ENCODE measurements at regions not wholly inside any gene's neighbourhood (a gene's known extent, or its start where the extent isn't known, plus 50 kb on each side); places are given as distances from the start of the nearest gene placed in this dataset.

GRCh38 chr3:168223085-168223484, 127.4 kb upstream of the GOLIM4 start:
- no peak for FAIRE-seq
- no peaks in the 10 kb centered on the region for H3K9me1 ChIP-seq (ENCODE audit: control insufficient read depth, extremely low read depth, insufficient read depth, low read length)
- H3K9me3 ChIP-seq (ENCODE audit: control insufficient read depth, low read depth, low read length) = no peaks in the 10 kb centered on the region
- H3K9ac ChIP-seq (ENCODE audit: control insufficient read depth, extremely low read depth, insufficient read depth, low read length) = no peak overlapping the region
- H3K27me3 ChIP-seq (ENCODE audit: control insufficient read depth, extremely low read depth, insufficient read depth, low read length) = no peaks in the 10 kb centered on the region
- no peak overlapping the region for H3K4me3 ChIP-seq (ENCODE audit: control insufficient read depth in 2 of 3, extremely low read depth in 1 of 3, insufficient read depth in 2 of 3, low read depth in 1 of 3, low read length in 3 of 3)
- H3K36me3 ChIP-seq (ENCODE audit: control insufficient read depth in 2 of 2, extremely low read depth in 1 of 2, insufficient read depth in 2 of 2, low read length in 2 of 2) = no peaks in the 10 kb centered on the region
- no peak overlapping the region for H2AFZ ChIP-seq (ENCODE audit: control insufficient read depth, low read length)
- no peaks in the 10 kb centered on the region for H4K20me1 ChIP-seq (ENCODE audit: control insufficient read depth, extremely low read depth, insufficient read depth, low read length)
- H3K27ac ChIP-seq (ENCODE audit: control insufficient read depth, insufficient read depth, low read length) = no peak overlapping the region
- H3K79me2 ChIP-seq (ENCODE audit: control insufficient read depth, insufficient read depth, low read length) = no peaks in the 10 kb centered on the region
- TF ChIP-seq EZH2 (IDR thresholded peaks at IDR 0.05; ENCODE audit: low read length) (no peak), CTCF (optimal IDR thresholded peaks at IDR 0.05 in 1 of 3, IDR thresholded peaks at IDR 0.05 in 1 of 3, conservative IDR thresholded peaks at IDR 0.05 in 1 of 3; ENCODE audit: extremely low read depth in 1 of 3, insufficient read depth in 2 of 3, low read length in 3 of 3) (no peak)
- no peaks in the 10 kb centered on the region for H3K4me1 ChIP-seq (ENCODE audit: control insufficient read depth, extremely low read depth, insufficient read depth, low read length)
- dilution Hi-C loops (cut with MboI; ENCODE audit: extremely low pct_ligation_motif_present, low sequenced_read_pairs) = no loop called here
- no peak overlapping the region for H3K4me2 ChIP-seq (ENCODE audit: control insufficient read depth, extremely low read depth, insufficient read depth, low read depth, low read length)
- DNase-seq (ENCODE audit: low read depth, low spot score) = no peak

GRCh38 chr3:168220556-168220955, 124.8 kb upstream of the GOLIM4 start:
- H3K9me1 ChIP-seq (ENCODE audit: control insufficient read depth, extremely low read depth, insufficient read depth, low read length) = no peaks in the 10 kb centered on the region
- H3K4me3 ChIP-seq (ENCODE audit: control insufficient read depth in 2 of 3, extremely low read depth in 1 of 3, insufficient read depth in 2 of 3, low read depth in 1 of 3, low read length in 3 of 3) = no peak overlapping the region
- H3K27me3 ChIP-seq (ENCODE audit: control insufficient read depth, extremely low read depth, insufficient read depth, low read length) = no peaks in the 10 kb centered on the region
- H3K79me2 ChIP-seq (ENCODE audit: control insufficient read depth, insufficient read depth, low read length) = no peaks in the 10 kb centered on the region
- no peaks in the 10 kb centered on the region for H3K36me3 ChIP-seq (ENCODE audit: control insufficient read depth in 2 of 2, extremely low read depth in 1 of 2, insufficient read depth in 2 of 2, low read length in 2 of 2)
- TF ChIP-seq CTCF (optimal IDR thresholded peaks at IDR 0.05 in 1 of 3, IDR thresholded peaks at IDR 0.05 in 1 of 3, conservative IDR thresholded peaks at IDR 0.05 in 1 of 3; ENCODE audit: extremely low read depth in 1 of 3, insufficient read depth in 2 of 3, low read length in 3 of 3) (no peak), EZH2 (IDR thresholded peaks at IDR 0.05; ENCODE audit: low read length) (no peak)
- DNase-seq (ENCODE audit: low read depth, low spot score) (no peak), FAIRE-seq (no peak)
- no peak overlapping the region for H3K9ac ChIP-seq (ENCODE audit: control insufficient read depth, extremely low read depth, insufficient read depth, low read length)
- H3K9me3 ChIP-seq (ENCODE audit: control insufficient read depth, low read depth, low read length) = no peaks in the 10 kb centered on the region
- no peaks in the 10 kb centered on the region for H3K4me1 ChIP-seq (ENCODE audit: control insufficient read depth, extremely low read depth, insufficient read depth, low read length)
- no peaks in the 10 kb centered on the region for H4K20me1 ChIP-seq (ENCODE audit: control insufficient read depth, extremely low read depth, insufficient read depth, low read length)
- no peak overlapping the region for H3K27ac ChIP-seq (ENCODE audit: control insufficient read depth, insufficient read depth, low read length)
- dilution Hi-C loops (cut with MboI; ENCODE audit: extremely low pct_ligation_motif_present, low sequenced_read_pairs) = no loop called here
- no peak overlapping the region for H3K4me2 ChIP-seq (ENCODE audit: control insufficient read depth, extremely low read depth, insufficient read depth, low read depth, low read length)
- no peak overlapping the region for H2AFZ ChIP-seq (ENCODE audit: control insufficient read depth, low read length)

All from keratinocyte (primary cell).